A549 (cell line): ENCODE measurements at regions not wholly inside any gene's neighbourhood (a gene's known extent, or its start where the extent isn't known, plus 50 kb on each side); places are given as distances from the start of the nearest gene placed in this dataset.
"Not testable (repeated sequence)": the region's sequence is repeated elsewhere in the genome, so short reads cannot be mapped to it uniquely, and the experiment has no call there.

Experiments
- ATAC-seq, 2 experiments: fragments of 200-7000 bp in 1 of 2; fragments of >200 bp in 1 of 2; cut with Nextera tagmentation in 1 of 2; cut with Tn5 transposase in 1 of 2; 3 replicates each; pipeline versions ENCODE4 v1.8.0 to v1.9.1; 2018 to 2020; ENCODE audit warnings: mild to moderate bottlenecking in 1 of 2, moderate library complexity in 1 of 2
- CTCF ChIA-PET: fragments of 300-600 bp; sonication (Branson Sonifier 250); formaldehyde crosslinking; extraction: SDS; loops from one replicate; lab custom pipeline; 2021; ENCODE audit warnings: antibody characterized with exemption, inconsistent platforms; lab: Yijun Ruan, JAX
- POLR2A ChIA-PET: fragments of 350-600 bp; formaldehyde crosslinking; extraction: SDS; loops from one replicate; lab custom pipeline; 2021; ENCODE audit warnings: antibody characterized with exemption, inconsistent platforms; lab: Yijun Ruan, JAX
- DNase-seq, 2 experiments: peaks; one replicate each; pipeline versions ENCODE4 v3.0.0 to v3.0.0-alpha.2; 2011 to 2016; ENCODE audit warnings: low read depth in 1 of 2, low spot score in 1 of 2
- FAIRE-seq: peaks from 2 replicates; lab custom pipeline; 2011; peaks lifted over from hg19 to GRCh38; lab: Jason Lieb, UNC
- H3K27ac ChIP-seq, 2 experiments: fragments of >200 bp; sonication (Bioruptor Twin); formaldehyde crosslinking; 3 replicates each; pipeline ENCODE4 v1.5.1; 2016 to 2017
- H3K4me1 ChIP-seq: fragments of >200 bp; sonication (Bioruptor Twin); formaldehyde crosslinking; 3 replicates; pipeline ENCODE4 v1.6.1; 2016
- H3K4me2 ChIP-seq: fragments of >200 bp; sonication (Bioruptor Twin); formaldehyde crosslinking; 3 replicates; pipeline ENCODE4 v1.6.1; 2016
- H3K4me3 ChIP-seq: fragments of >200 bp; sonication (Bioruptor Twin); formaldehyde crosslinking; 3 replicates; pipeline ENCODE4 v1.5.1; 2016
- H3K9me3 ChIP-seq: fragments of >200 bp; sonication (Bioruptor Twin); formaldehyde crosslinking; 3 replicates; pipeline ENCODE4 v1.6.1; 2016
- CEBPB ChIP-seq, 2 experiments: fragments of >200 bp in 1 of 2; sonication (Bioruptor Twin) in 1 of 2; formaldehyde crosslinking in 1 of 2; IDR thresholded peaks; 2 replicates each; pipeline ENCODE4 v1.6.1; 2012 to 2016
- CHD4 ChIP-seq: fragments of 200-600 bp; sonication (generic); IDR thresholded peaks from 2 replicates; pipeline ENCODE4 v1.6.1; 2016; ENCODE audit warnings: antibody characterized with exemption, mild to moderate bottlenecking, borderline replicate concordance
- FOSL2 ChIP-seq, 2 experiments: fragments of 450-650 bp in 1 of 2; fragments of >200 bp in 1 of 2; sonication (Bioruptor Twin) in 1 of 2; formaldehyde crosslinking; IDR thresholded peaks; 2 replicates each; pipeline versions ENCODE4 v1.5.0 to v1.6.1; 2016 to 2020; ENCODE audit warnings: mild to moderate bottlenecking in 1 of 2, moderate library complexity in 1 of 2
- HES2 ChIP-seq: fragments of >200 bp; sonication (Bioruptor Twin); formaldehyde crosslinking; IDR thresholded peaks from 2 replicates; pipeline ENCODE4 v1.6.1; 2016
- HEYL ChIP-seq: fragments of 250-450 bp; sonication (Bioruptor Pico); IDR thresholded peaks from 2 replicates; pipeline ENCODE4 v1.8.0; 2021; ENCODE audit warnings: mild to moderate bottlenecking, moderate library complexity
- HOXA7 ChIP-seq: fragments of 250-450 bp; sonication (Bioruptor Pico); IDR thresholded peaks from 2 replicates; pipeline ENCODE4 v1.5.0; 2020; ENCODE audit warnings: mild to moderate bottlenecking, moderate library complexity
- KDM1A ChIP-seq: fragments of 200-600 bp; sonication (generic); IDR thresholded peaks from 2 replicates; pipeline ENCODE4 v1.6.1; 2016; ENCODE audit warnings: low read depth, mild to moderate bottlenecking
- NR3C1 ChIP-seq: fragments of >200 bp; sonication (Bioruptor Twin); formaldehyde crosslinking; IDR thresholded peaks from 3 replicates; pipeline ENCODE4 v1.6.1; 2017
- RARB ChIP-seq: fragments of 250-450 bp; sonication (Bioruptor Pico); IDR thresholded peaks from 2 replicates; pipeline ENCODE4 v1.8.0; 2021; ENCODE audit warnings: mild to moderate bottlenecking, moderate library complexity
- TFCP2L1 ChIP-seq: fragments of 250-450 bp; sonication (Bioruptor Pico); IDR thresholded peaks from 2 replicates; pipeline ENCODE4 v1.5.0; 2021; ENCODE audit warnings: mild to moderate bottlenecking
- TP53 ChIP-seq: fragments of 250-450 bp; sonication (Bioruptor Pico); IDR thresholded peaks from 2 replicates; pipeline ENCODE4 v1.5.0; 2021; ENCODE audit warnings: mild to moderate bottlenecking, moderate library complexity
- ZC3H11A ChIP-seq: fragments of 450-650 bp; IDR thresholded peaks from 2 replicates; pipeline ENCODE4 v1.6.1; 2014; ENCODE audit warnings: antibody characterized with exemption, mild to moderate bottlenecking
- ZFP36 ChIP-seq: fragments of 450-650 bp; IDR thresholded peaks from 2 replicates; pipeline ENCODE4 v1.6.1; 2014; ENCODE audit warnings: borderline replicate concordance; ENCODE audit not compliant: partially characterized antibody
- WGBS: methylation state at CpG from one replicate; pipeline ENCODE4 v1.1.6; 2017; ENCODE audit errors: missing lambda C conversion rate; 5-methylcytosine and 5-hydroxymethylcytosine counted together

DNA sequence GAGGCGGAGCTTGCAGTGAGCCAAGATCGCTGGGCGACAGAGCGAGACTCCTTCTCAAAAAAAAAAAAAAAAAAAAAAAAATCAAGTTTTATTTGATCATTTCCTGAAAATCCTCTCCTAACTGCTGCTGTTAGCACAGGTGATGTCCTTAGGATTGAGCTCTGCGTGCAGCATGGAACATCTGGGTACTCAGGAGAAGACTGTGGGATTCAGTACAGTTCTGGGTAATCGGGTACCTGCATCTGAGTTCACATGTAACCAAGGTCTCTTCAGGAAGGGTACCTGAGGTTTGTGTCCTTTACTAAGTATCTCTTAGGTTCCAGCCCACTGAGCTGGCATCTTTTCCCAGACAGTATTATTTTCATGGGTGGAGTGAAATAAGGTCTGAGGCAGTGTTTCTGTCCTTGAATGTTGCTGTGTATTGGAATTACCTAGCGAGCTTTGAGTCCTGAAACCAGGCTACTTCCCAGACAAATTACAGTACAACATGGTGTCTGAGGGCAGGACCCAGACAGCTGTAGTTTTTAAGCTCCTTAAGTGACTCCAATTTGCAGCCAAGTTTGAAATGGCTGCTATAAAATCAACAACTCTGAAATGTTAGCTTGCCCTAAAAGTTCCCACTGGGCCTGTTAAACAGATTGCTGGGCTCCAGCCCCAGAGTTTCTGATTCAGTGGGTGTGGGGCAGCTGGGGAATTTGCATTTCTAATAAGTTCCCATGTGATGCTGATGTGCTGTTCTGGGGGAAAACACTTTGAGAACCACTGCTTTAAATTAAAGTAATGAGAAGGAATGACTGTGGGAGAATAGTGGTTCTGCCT, 120.5 kb downstream of the PMAIP1 start:
- POLR2A ChIA-PET: no interaction called here

DNA sequence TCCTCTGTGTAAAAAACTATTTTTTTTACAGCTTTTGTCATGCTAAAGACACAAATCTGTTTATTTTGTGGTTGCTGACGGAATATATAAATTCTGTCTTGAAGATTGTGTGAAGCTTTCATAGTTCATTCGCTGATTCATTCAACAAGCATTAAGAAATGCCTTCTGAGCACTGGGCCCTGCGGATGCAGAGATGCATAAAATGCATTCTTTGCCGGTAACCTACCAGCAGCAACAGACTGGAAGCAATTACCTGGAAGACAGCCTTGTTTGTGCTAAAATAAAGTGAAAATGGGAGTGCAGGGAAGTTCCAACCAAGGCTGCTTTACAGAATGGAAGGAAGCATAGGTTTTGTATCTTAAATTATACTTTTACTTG, 119.7 kb downstream of the PMAIP1 start:
- H3K4me3 ChIP-seq: no peak overlapping the region
- peak overlapping the region; percentile 70 for H3K4me2 ChIP-seq
- WGBS: 2% methylated on average over 4 of the region's 4 CpGs
- FAIRE-seq (no peak), DNase-seq (peak in 1 of 2 experiments; percentile 35), ATAC-seq (peak in 1 of 2 experiments; percentile 77; a peak in 3 of 6 replicates)
- H3K9me3 ChIP-seq: no peaks in the 10 kb centered on the region
- H3K27ac ChIP-seq: peak overlapping the region; percentile 54 to 68
- peaks cover 23% of the 10 kb centered on the region for H3K4me1 ChIP-seq
- CTCF ChIA-PET: no interaction called here
- no peak for TF ChIP-seq KDM1A
- TF ChIP-seq CEBPB (IDR thresholded peaks at IDR 0.05): 0 out of 4 replicates have a peak, but pooled peaks of 1 of the 2 experiments have one; percentile 8
- no peak for TF ChIP-seq HEYL (CRISPR knock-in tag)
- TF ChIP-seq FOSL2 (IDR thresholded peaks at IDR 0.05): no peak
- peak; percentile 32 for TF ChIP-seq FOSL2 (CRISPR knock-in tag; IDR thresholded peaks at IDR 0.05)
- POLR2A ChIA-PET: no interaction called here

More for the DNA sequence above, 120.5 kb downstream of the PMAIP1 start:
- TF ChIP-seq NR3C1 (no peak), HOXA7 (no peak), ZC3H11A (no peak)
- TF ChIP-seq, all 56 proteins: peak for 0
- no peaks in the 10 kb centered on the region for H3K9me3 ChIP-seq
- CTCF ChIA-PET: interaction anchor here (1.0 kb wide), 1 partner anchor 19 kb away, joined by 3 read pairs; no protein-coding TSS in a partner anchor
- H3K4me1 ChIP-seq: peaks cover 23% of the 10 kb centered on the region
- H3K27ac ChIP-seq: peak overlapping the region; percentile 54 to 68
- peak in 1 of 2 experiments; percentile 34; a peak in 2 of 6 replicates for ATAC-seq
- no peak for DNase-seq
- WGBS: 85% methylated on average over 7 of the region's 7 CpGs
- FAIRE-seq: no peak
- no peak overlapping the region for H3K4me3 ChIP-seq
- H3K4me2 ChIP-seq: peak overlapping the region; percentile 70; the same call in 2 of the 3 replicates

DNA sequence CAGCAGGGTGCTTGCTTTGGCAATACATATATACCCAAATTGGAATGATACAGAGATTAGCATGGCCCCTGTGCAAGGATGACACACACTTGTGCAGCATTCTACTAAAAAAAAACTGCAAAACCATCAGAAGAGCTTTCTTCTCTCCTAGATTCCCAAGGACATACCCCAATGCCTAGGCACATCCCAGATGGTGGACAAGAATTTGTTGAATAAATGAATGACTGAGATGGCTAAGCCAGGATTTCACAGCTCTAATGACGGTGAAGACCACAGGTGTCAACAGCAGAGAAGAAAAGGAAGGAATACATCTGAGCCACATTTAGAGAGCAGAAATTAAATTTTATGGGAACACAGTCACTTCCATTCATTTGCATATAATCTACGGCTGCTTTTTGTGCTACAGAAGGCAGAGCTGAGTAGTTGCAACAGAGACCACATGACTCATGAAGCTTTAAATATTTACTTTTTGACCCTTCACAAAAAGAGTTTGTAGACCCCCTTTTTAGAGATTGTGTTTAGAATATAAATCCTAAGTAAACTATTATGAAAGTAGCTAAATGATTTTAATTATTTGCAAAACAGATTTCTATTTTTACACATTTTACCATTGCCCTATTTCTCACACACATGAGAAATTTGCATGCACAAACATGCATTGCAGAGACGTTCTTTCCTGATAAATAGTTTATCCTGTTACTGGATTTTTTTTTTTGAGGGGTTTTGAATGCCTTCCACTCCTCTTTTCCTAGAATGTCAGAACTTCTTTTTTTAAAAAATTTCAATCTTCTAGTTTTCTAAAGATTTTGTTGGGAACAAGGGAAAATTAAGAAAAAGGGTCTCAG, 119.0 kb downstream of the PMAIP1 start:
- no peak overlapping the region for H3K4me3 ChIP-seq
- H3K27ac ChIP-seq: peak overlapping the region; percentile 54 to 68; a peak in 5 of 6 replicates
- CTCF ChIA-PET: no interaction called here
- POLR2A ChIA-PET: no interaction called here
- 28% methylated on average over 3 of the region's 3 CpGs for WGBS
- FAIRE-seq: no peak
- ATAC-seq: no peak
- DNase-seq: no peak
- peak overlapping the region; percentile 70 for H3K4me2 ChIP-seq
- TF ChIP-seq CEBPB (IDR thresholded peaks at IDR 0.05): peak in 1 of 2 experiments; percentile 53; a peak in 1 of 4 replicates
- no peak for TF ChIP-seq ZFP36
- H3K9me3 ChIP-seq: no peaks in the 10 kb centered on the region
- H3K4me1 ChIP-seq: peaks cover 23% of the 10 kb centered on the region

DNA sequence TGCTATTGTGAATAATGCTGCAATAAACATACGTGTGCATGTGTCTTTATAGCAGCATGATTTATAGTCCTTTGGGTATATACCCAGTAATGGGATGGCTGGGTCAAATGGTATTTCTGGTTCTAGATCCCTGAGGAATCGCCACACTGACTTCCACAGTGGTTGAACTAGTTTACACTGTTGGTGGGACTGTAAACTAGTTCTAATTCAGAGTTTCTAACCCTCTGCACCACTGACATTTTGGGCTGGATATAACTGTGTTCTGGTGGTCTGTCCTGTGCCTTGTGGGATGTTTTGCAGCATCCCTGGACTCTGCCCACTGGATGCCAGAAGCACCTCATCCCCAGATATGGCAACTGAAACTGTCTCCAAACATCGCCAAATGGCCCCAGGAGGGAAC, 118.3 kb downstream of the PMAIP1 start:
- H3K27ac ChIP-seq, ATAC-seq, H3K4me3 ChIP-seq, H3K9me3 ChIP-seq, DNase-seq, POLR2A ChIA-PET, FAIRE-seq, CTCF ChIA-PET, H3K4me2 ChIP-seq: not testable (repeated sequence)
- peaks cover 23% of the 10 kb centered on the region for H3K4me1 ChIP-seq
- WGBS: 100% methylated on average over 2 of the region's 3 CpGs

GRCh38 chr18:60017371-60017770, 117.6 kb downstream of the PMAIP1 start:
- 94% methylated on average over 19 of the region's 22 CpGs for WGBS
- ChIA-PET CTCF (no interaction called here), POLR2A (no interaction called here)
- H3K27ac ChIP-seq: no peak overlapping the region
- H3K4me3 ChIP-seq: no peak overlapping the region
- ATAC-seq: no peak
- TF ChIP-seq CHD4 (no peak), TFCP2L1 (CRISPR knock-in tag) (no peak), RARB (no peak), HES2 (no peak), TP53 (CRISPR knock-in tag) (no peak)
- H3K9me3 ChIP-seq: no peaks in the 10 kb centered on the region
- FAIRE-seq: no peak
- H3K4me2 ChIP-seq: no peak overlapping the region
- peaks cover 23% of the 10 kb centered on the region for H3K4me1 ChIP-seq
- no peak for DNase-seq

- CTCF ChIA-PET, H3K4me2 ChIP-seq, ATAC-seq, H3K4me3 ChIP-seq, DNase-seq, FAIRE-seq, H3K9me3 ChIP-seq, H3K27ac ChIP-seq, POLR2A ChIA-PET: not testable (repeated sequence)
- H3K4me1 ChIP-seq: peaks cover 23% of the 10 kb centered on the region
Measured at GRCh38 chr18:60015826-60016225, 116.0 kb downstream of the PMAIP1 start.

GRCh38 chr18:60013148-60013547, 113.4 kb downstream of the PMAIP1 start:
- DNase-seq, POLR2A ChIA-PET, H3K4me1 ChIP-seq, H3K27ac ChIP-seq, CTCF ChIA-PET, H3K4me2 ChIP-seq, H3K9me3 ChIP-seq, H3K4me3 ChIP-seq, FAIRE-seq, ATAC-seq: not testable (repeated sequence)
- WGBS: 63% methylated on average over 8 of the region's 9 CpGs
